Fibroblast of lung (primary cell): ENCODE measurements at regions not wholly inside any gene's neighbourhood (a gene's known extent, or its start where the extent isn't known, plus 50 kb on each side); places are given as distances from the start of the nearest gene placed in this dataset.

Experiments
- DNase-seq, 2 donors: peaks; one replicate each; pipeline versions ENCODE4 v3.0.0 to v3.0.0-alpha.2; 2010; ENCODE audit warnings: low read depth in 2 of 2
- H2AFZ ChIP-seq: 2 replicates; pipeline ENCODE4 v1.5.1; 2012; ENCODE audit warnings: low read length, control low read depth, inconsistent platforms
- H3K27ac ChIP-seq: 2 replicates; pipeline ENCODE4 v1.5.1; 2011; ENCODE audit warnings: low read length, control low read depth; ENCODE audit not compliant: insufficient read depth
- H3K27me3 ChIP-seq: 2 replicates; pipeline ENCODE4 v1.5.1; 2011; ENCODE audit warnings: mild to moderate bottlenecking, low read length; ENCODE audit not compliant: control insufficient read depth, insufficient read depth
- H3K36me3 ChIP-seq: 2 replicates; pipeline ENCODE4 v1.5.1; 2011; ENCODE audit warnings: low read length; ENCODE audit not compliant: control insufficient read depth, insufficient read depth
- H3K4me1 ChIP-seq: 2 replicates; pipeline ENCODE4 v1.5.1; 2011; ENCODE audit warnings: low read length; ENCODE audit not compliant: control insufficient read depth, insufficient read depth; ENCODE audit errors: extremely low read depth
- H3K4me2 ChIP-seq: 2 replicates; pipeline ENCODE4 v1.5.1; 2011; ENCODE audit warnings: low read length, control low read depth; ENCODE audit not compliant: insufficient read depth; ENCODE audit errors: extremely low read depth
- H3K4me3 ChIP-seq, 4 experiments: fragments of 200-600 bp in 1 of 4; sonication (generic) in 1 of 4; replicated peaks in 1 of 4; 2 replicates each; pipeline ENCODE4 v1.5.1; 2011 to 2016; ENCODE audit warnings: low read length in 4 of 4, low read depth in 3 of 4, mild to moderate bottlenecking in 3 of 4, control low read depth in 2 of 4, inconsistent platforms in 1 of 4, mixed read lengths in 1 of 4; ENCODE audit not compliant: insufficient read depth in 1 of 4; ENCODE audit errors: control extremely low read depth in 1 of 4
- H3K79me2 ChIP-seq: 2 replicates; pipeline ENCODE4 v1.5.1; 2012; ENCODE audit warnings: mild to moderate bottlenecking, low read length, inconsistent platforms; ENCODE audit not compliant: control insufficient read depth, insufficient read depth
- H3K9ac ChIP-seq: 2 replicates; pipeline ENCODE4 v1.5.1; 2011; ENCODE audit warnings: mild to moderate bottlenecking, low read length, control low read depth; ENCODE audit not compliant: insufficient read depth
- H3K9me3 ChIP-seq: 2 replicates; pipeline ENCODE4 v1.5.1; 2012; ENCODE audit warnings: low read depth, low read length; ENCODE audit not compliant: control insufficient read depth, insufficient read depth
- H4K20me1 ChIP-seq: 2 replicates; pipeline ENCODE4 v1.5.1; 2011; ENCODE audit warnings: low read length; ENCODE audit not compliant: control insufficient read depth, insufficient read depth; ENCODE audit errors: extremely low read depth
- CTCF ChIP-seq, 2 donors: IDR thresholded peaks in 1 of 2; conservative IDR thresholded peaks in 1 of 2; 1 replicate in 1 of 2; 2 replicates in 1 of 2; pipeline ENCODE4 v1.5.1; 2011 to 2012; ENCODE audit warnings: low read length in 2 of 2, control low read depth in 1 of 2, inconsistent platforms in 1 of 2, low read depth in 1 of 2, mild to moderate bottlenecking in 1 of 2
- EZH2 ChIP-seq: IDR thresholded peaks from 2 replicates; pipeline ENCODE4 v1.5.1; 2012; ENCODE audit warnings: low read length, control low read depth, mild to moderate bottlenecking; ENCODE audit errors: missing control alignments

GRCh38 chr17:79531191-79532095, 79.4 kb downstream of the RBFOX3 start:
- no peaks in the 10 kb centered on the region for H3K9me3 ChIP-seq
- no peaks in the 10 kb centered on the region for H3K79me2 ChIP-seq
- DNase-seq, result no peak
- no peak overlapping the region for H3K27ac ChIP-seq
- no peak overlapping the region for H2AFZ ChIP-seq
- H4K20me1 ChIP-seq, result no peaks in the 10 kb centered on the region
- no peak overlapping the region for H3K9ac ChIP-seq
- no peak overlapping the region for H3K4me3 ChIP-seq
- no peaks in the 10 kb centered on the region for H3K4me1 ChIP-seq
- no peaks in the 10 kb centered on the region for H3K27me3 ChIP-seq
- H3K36me3 ChIP-seq, result no peaks in the 10 kb centered on the region
- no peak for TF ChIP-seq EZH2
- TF ChIP-seq CTCF (conservative IDR thresholded peaks at IDR 0.05 in 1 of 2, IDR thresholded peaks at IDR 0.05 in 1 of 2; ENCODE audit: low read depth in 1 of 2, low read length in 2 of 2), result no peak
- H3K4me2 ChIP-seq, result no peak overlapping the region

GRCh38 chr17:79530361-79531105, 80.3 kb downstream of the RBFOX3 start:
- H3K27me3 ChIP-seq, result no peaks in the 10 kb centered on the region
- no peak overlapping the region for H3K27ac ChIP-seq
- TF ChIP-seq CTCF (conservative IDR thresholded peaks at IDR 0.05 in 1 of 2, IDR thresholded peaks at IDR 0.05 in 1 of 2; ENCODE audit: low read depth in 1 of 2, low read length in 2 of 2) (no peak), EZH2 (no peak)

GRCh38 chr17:79529661-79530081, 81.2 kb downstream of the RBFOX3 start:
- TF ChIP-seq CTCF (conservative IDR thresholded peaks at IDR 0.05 in 1 of 2, IDR thresholded peaks at IDR 0.05 in 1 of 2; ENCODE audit: low read depth in 1 of 2, low read length in 2 of 2) (no peak), EZH2 (no peak)
- Histone ChIP-seq H3K79me2 (no peaks in the 10 kb centered on the region), H3K27me3 (no peaks in the 10 kb centered on the region), H3K9ac (no peak overlapping the region), H3K9me3 (no peaks in the 10 kb centered on the region), H3K36me3 (no peaks in the 10 kb centered on the region), H3K4me1 (no peaks in the 10 kb centered on the region), H4K20me1 (no peaks in the 10 kb centered on the region), H2AFZ (no peak overlapping the region), H3K4me3 (no peak overlapping the region), H3K27ac (no peak overlapping the region), H3K4me2 (no peak overlapping the region)
- DNase-seq, result no peak

More at GRCh38 chr17:79530361-79531105, 80.3 kb downstream of the RBFOX3 start:
- H3K4me3 ChIP-seq, result no peak overlapping the region
- no peaks in the 10 kb centered on the region for H3K36me3 ChIP-seq
- H3K9ac ChIP-seq, result no peak overlapping the region
- no peak overlapping the region for H2AFZ ChIP-seq
- H3K9me3 ChIP-seq, result no peaks in the 10 kb centered on the region
- H3K4me1 ChIP-seq, result no peaks in the 10 kb centered on the region
- H4K20me1 ChIP-seq, result no peaks in the 10 kb centered on the region
- no peak overlapping the region for H3K4me2 ChIP-seq
- DNase-seq, result no peak
- no peaks in the 10 kb centered on the region for H3K79me2 ChIP-seq
